SK-N-SH (cell line): ENCODE measurements at regions not wholly inside any gene's neighbourhood (a gene's known extent, or its start where the extent isn't known, plus 50 kb on each side); places are given as distances from the start of the nearest gene placed in this dataset.

Experiments
- CTCF ChIA-PET: fragments of 300-600, 350-600 bp; formaldehyde crosslinking; extraction: SDS; loops from one replicate; lab custom pipeline; 2021; lab: Yijun Ruan, JAX
- POLR2A ChIA-PET: fragments of 350-600 bp; sonication (Branson Sonifier 250); formaldehyde crosslinking; extraction: SDS; loops from one replicate; lab custom pipeline; 2020; ENCODE audit warnings: antibody characterized with exemption, inconsistent platforms; lab: Yijun Ruan, JAX
- DNase-seq: peaks from one replicate; pipeline ENCODE4 v3.0.0; 2012
- H2AFZ ChIP-seq: fragments of 200-600 bp; sonication (generic); 2 replicates; pipeline ENCODE4 v1.8.1; 2016; ENCODE audit warnings: antibody characterized with exemption, mild to moderate bottlenecking, low read depth
- H3F3A ChIP-seq: fragments of 200-600 bp; sonication (generic); replicated peaks from 2 replicates; pipeline ENCODE3; 2016; ENCODE audit warnings: antibody characterized with exemption, mild to moderate bottlenecking; ENCODE audit not compliant: insufficient read depth
- H3K27ac ChIP-seq, 2 experiments: fragments of 200-500 bp in 1 of 2; fragments of 200-600 bp in 1 of 2; sonication (Bioruptor generic) in 1 of 2; sonication (generic), shearing (Covaris generic) in 1 of 2; 2 replicates each; pipeline versions ENCODE4 v1.5.1 to v1.6.1; 2014 to 2016; ENCODE audit warnings: low read depth in 2 of 2, inconsistent platforms in 1 of 2, low read length in 1 of 2, mild to moderate bottlenecking in 1 of 2, mixed read lengths in 1 of 2
- H3K27me3 ChIP-seq: fragments of 200-600 bp; sonication (generic), shearing (Covaris generic); 2 replicates; pipeline ENCODE4 v1.6.1; 2016; ENCODE audit warnings: mixed run types; ENCODE audit not compliant: insufficient read depth
- H3K36me3 ChIP-seq, 2 experiments: fragments of 200-500 bp in 1 of 2; fragments of 200-600 bp in 1 of 2; sonication (Bioruptor generic) in 1 of 2; sonication (generic) in 1 of 2; replicated peaks in 1 of 2; 2 replicates each; pipeline versions ENCODE3 to v1.5.1; 2014 to 2016; ENCODE audit warnings: low read length in 1 of 2, mild to moderate bottlenecking in 1 of 2; ENCODE audit not compliant: insufficient read depth in 2 of 2, control insufficient read depth in 1 of 2
- H3K4me1 ChIP-seq, 2 experiments: fragments of 200-500 bp in 1 of 2; fragments of 200-600 bp in 1 of 2; sonication (Bioruptor generic) in 1 of 2; sonication (generic), shearing (Covaris generic) in 1 of 2; 2 replicates each; pipeline versions ENCODE4 v1.5.1 to v1.6.1; 2014 to 2016; ENCODE audit warnings: low read depth in 1 of 2, low read length in 1 of 2, mixed run types in 1 of 2; ENCODE audit not compliant: insufficient read depth in 2 of 2, control insufficient read depth in 1 of 2
- H3K4me2 ChIP-seq: fragments of 200-600 bp; sonication (generic), shearing (Covaris generic); 2 replicates; pipeline ENCODE4 v1.6.1; 2017; ENCODE audit warnings: mixed run types
- H3K4me3 ChIP-seq, 2 experiments: fragments of 200-500 bp in 1 of 2; fragments of 200-600 bp in 1 of 2; sonication (Bioruptor generic) in 1 of 2; sonication (generic), shearing (Covaris generic) in 1 of 2; 2 replicates each; pipeline versions ENCODE4 v1.5.1 to v1.8.1; 2014 to 2016; ENCODE audit warnings: low read depth in 2 of 2, inconsistent platforms in 1 of 2, low read length in 1 of 2, mild to moderate bottlenecking in 1 of 2, mixed read lengths in 1 of 2, moderate library complexity in 1 of 2
- H3K79me2 ChIP-seq: fragments of 200-600 bp; sonication (generic); 2 replicates; pipeline ENCODE4 v1.8.1; 2017; ENCODE audit warnings: mild to moderate bottlenecking; ENCODE audit not compliant: insufficient read depth
- H3K9ac ChIP-seq: fragments of 200-600 bp; sonication (generic); 2 replicates; pipeline ENCODE4 v1.6.1; 2017; ENCODE audit warnings: mixed run types
- H3K9me2 ChIP-seq: fragments of 200-600 bp; sonication (generic); 2 replicates; pipeline ENCODE4 v1.6.1; 2017; ENCODE audit warnings: mixed run types
- H3K9me3 ChIP-seq: fragments of 200-600 bp; sonication (generic); 2 replicates; pipeline ENCODE4 v1.6.1; 2017; ENCODE audit warnings: mixed run types, mild to moderate bottlenecking, moderate library complexity
- H4K20me1 ChIP-seq: fragments of 200-600 bp; sonication (generic); 2 replicates; pipeline ENCODE4 v1.6.1; 2017; ENCODE audit warnings: mild to moderate bottlenecking, mixed run types; ENCODE audit not compliant: insufficient read depth
- CHD2 ChIP-seq: fragments of 150-350 bp; IDR thresholded peaks from 2 replicates; pipeline ENCODE4 v1.6.1; 2018; ENCODE audit warnings: low read length; ENCODE audit not compliant: partially characterized antibody
- EP300 ChIP-seq, 2 experiments: IDR thresholded peaks; 2 replicates each; pipeline versions ENCODE4 v1.4.0 to v1.6.1; 2012; ENCODE audit warnings: borderline replicate concordance in 1 of 2, low read depth in 1 of 2, low read length in 1 of 2
- EZH2phosphoT487 ChIP-seq: fragments of 200-600 bp; sonication (generic); IDR thresholded peaks from 2 replicates; pipeline ENCODE4 v1.6.1; 2017; ENCODE audit warnings: low read depth, mixed run types, mild to moderate bottlenecking, antibody characterized with exemption, moderate library complexity, borderline replicate concordance
- FOSL2 ChIP-seq: IDR thresholded peaks from 2 replicates; pipeline ENCODE4 v1.4.0; 2012; ENCODE audit warnings: low read depth, mild to moderate bottlenecking, moderate library complexity, borderline replicate concordance
- FOXJ3 ChIP-seq: sonication (generic); formaldehyde crosslinking; IDR thresholded peaks from 2 replicates; pipeline ENCODE4 v1.5.1; 2020; ENCODE audit warnings: mild to moderate bottlenecking, missing genetic modification reagents
- GATA2 ChIP-seq: sonication (generic); formaldehyde crosslinking; IDR thresholded peaks from 2 replicates; pipeline ENCODE4 v1.5.0; 2020; ENCODE audit warnings: mild to moderate bottlenecking, missing genetic modification reagents
- IRF3 ChIP-seq: fragments of 150-350 bp; IDR thresholded peaks from 2 replicates; pipeline ENCODE4 v1.6.1; 2016; ENCODE audit warnings: mild to moderate bottlenecking, low read depth, low read length
- JUND ChIP-seq: IDR thresholded peaks from 2 replicates; pipeline ENCODE4 v1.4.0; 2012
- MEF2A ChIP-seq: IDR thresholded peaks from 2 replicates; pipeline ENCODE4 v1.4.0; 2012; ENCODE audit warnings: low read depth, borderline replicate concordance
- NFIC ChIP-seq: IDR thresholded peaks from 2 replicates; pipeline ENCODE4 v1.4.0; 2012; ENCODE audit warnings: borderline replicate concordance
- POLR2AphosphoS5 ChIP-seq: IDR thresholded peaks from 2 replicates; pipeline ENCODE4 v1.6.1; 2012; ENCODE audit warnings: low read depth, low read length
- RAD21 ChIP-seq: IDR thresholded peaks from 2 replicates; pipeline ENCODE4 v1.6.1; 2012; ENCODE audit warnings: mild to moderate bottlenecking, low read length
- RXRA ChIP-seq: IDR thresholded peaks from 2 replicates; pipeline ENCODE4 v1.4.0; 2012; ENCODE audit warnings: low read depth, mild to moderate bottlenecking, borderline replicate concordance
- SMC3 ChIP-seq: IDR thresholded peaks from 2 replicates; pipeline ENCODE4 v1.6.1; 2012; ENCODE audit warnings: low read depth, low read length, improper control_type of control experiment
- TEAD4 ChIP-seq: IDR thresholded peaks from 2 replicates; pipeline ENCODE4 v1.4.0; 2012; ENCODE audit warnings: mild to moderate bottlenecking, borderline replicate concordance; ENCODE audit not compliant: insufficient read depth
- YY1 ChIP-seq: IDR thresholded peaks from 2 replicates; pipeline ENCODE4 v1.4.0; 2012; ENCODE audit warnings: low read depth, mild to moderate bottlenecking
- WGBS: methylation state at CpG from one replicate; pipeline ENCODE4 v1.1.6; 2017; ENCODE audit warnings: low lambda C conversion rate; 5-methylcytosine and 5-hydroxymethylcytosine counted together
- TF ChIP-seq, protein P1 (sequence below): IDR thresholded peaks from 2 replicates; pipeline ENCODE4 v1.4.0; 2012; ENCODE audit warnings: low read depth, borderline replicate concordance
- TF ChIP-seq, protein P2 (sequence below): IDR thresholded peaks from 2 replicates; pipeline ENCODE4 v1.4.0; 2012; ENCODE audit warnings: low read depth
- TF ChIP-seq, protein P3 (sequence below): IDR thresholded peaks from 2 replicates; pipeline ENCODE4 v1.6.1; 2012; ENCODE audit warnings: mild to moderate bottlenecking, low read depth, low read length, moderate library complexity

GRCh38 chr2:22690096-22690495 is 694.9 kb upstream of the KLHL29 start:
- H3K9ac ChIP-seq: no peak overlapping the region
- H3K4me1 ChIP-seq: no peaks in the 10 kb centered on the region
- no peaks in the 10 kb centered on the region for H4K20me1 ChIP-seq
- no peak for DNase-seq
- H3K27ac ChIP-seq: no peak overlapping the region
- H3K27me3 ChIP-seq: no peaks in the 10 kb centered on the region
- no peak overlapping the region for H2AFZ ChIP-seq
- no peaks in the 10 kb centered on the region for H3K9me2 ChIP-seq
- 29% methylated on average over 1 of the region's 1 CpG for WGBS
- H3K9me3 ChIP-seq: no peaks in the 10 kb centered on the region
- no peaks in the 10 kb centered on the region for H3K36me3 ChIP-seq
- CTCF ChIA-PET: interaction anchor here (1.5 kb wide), 1 partner anchor 27 kb away, joined by 3 read pairs; no protein-coding TSS in a partner anchor
- no peaks in the 10 kb centered on the region for H3F3A ChIP-seq
- H3K4me2 ChIP-seq: no peak overlapping the region
- TF ChIP-seq, protein P1, sequence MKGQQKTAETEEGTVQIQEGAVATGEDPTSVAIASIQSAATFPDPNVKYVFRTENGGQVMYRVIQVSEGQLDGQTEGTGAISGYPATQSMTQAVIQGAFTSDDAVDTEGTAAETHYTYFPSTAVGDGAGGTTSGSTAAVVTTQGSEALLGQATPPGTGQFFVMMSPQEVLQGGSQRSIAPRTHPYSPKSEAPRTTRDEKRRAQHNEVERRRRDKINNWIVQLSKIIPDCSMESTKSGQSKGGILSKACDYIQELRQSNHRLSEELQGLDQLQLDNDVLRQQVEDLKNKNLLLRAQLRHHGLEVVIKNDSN: no peak
- TF ChIP-seq, protein P2, sequence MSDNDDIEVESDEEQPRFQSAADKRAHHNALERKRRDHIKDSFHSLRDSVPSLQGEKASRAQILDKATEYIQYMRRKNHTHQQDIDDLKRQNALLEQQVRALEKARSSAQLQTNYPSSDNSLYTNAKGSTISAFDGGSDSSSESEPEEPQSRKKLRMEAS: no peak
- no peak for TF ChIP-seq JUND
- TF ChIP-seq FOXJ3 (CRISPR knock-in tag): no peak
- no peak for TF ChIP-seq SMC3
- TF ChIP-seq EZH2phosphoT487: no peak
- no peak for TF ChIP-seq IRF3
- TF ChIP-seq NFIC: no peak
- TF ChIP-seq YY1: no peak
- no peak for TF ChIP-seq TEAD4
- TF ChIP-seq, protein P3, sequence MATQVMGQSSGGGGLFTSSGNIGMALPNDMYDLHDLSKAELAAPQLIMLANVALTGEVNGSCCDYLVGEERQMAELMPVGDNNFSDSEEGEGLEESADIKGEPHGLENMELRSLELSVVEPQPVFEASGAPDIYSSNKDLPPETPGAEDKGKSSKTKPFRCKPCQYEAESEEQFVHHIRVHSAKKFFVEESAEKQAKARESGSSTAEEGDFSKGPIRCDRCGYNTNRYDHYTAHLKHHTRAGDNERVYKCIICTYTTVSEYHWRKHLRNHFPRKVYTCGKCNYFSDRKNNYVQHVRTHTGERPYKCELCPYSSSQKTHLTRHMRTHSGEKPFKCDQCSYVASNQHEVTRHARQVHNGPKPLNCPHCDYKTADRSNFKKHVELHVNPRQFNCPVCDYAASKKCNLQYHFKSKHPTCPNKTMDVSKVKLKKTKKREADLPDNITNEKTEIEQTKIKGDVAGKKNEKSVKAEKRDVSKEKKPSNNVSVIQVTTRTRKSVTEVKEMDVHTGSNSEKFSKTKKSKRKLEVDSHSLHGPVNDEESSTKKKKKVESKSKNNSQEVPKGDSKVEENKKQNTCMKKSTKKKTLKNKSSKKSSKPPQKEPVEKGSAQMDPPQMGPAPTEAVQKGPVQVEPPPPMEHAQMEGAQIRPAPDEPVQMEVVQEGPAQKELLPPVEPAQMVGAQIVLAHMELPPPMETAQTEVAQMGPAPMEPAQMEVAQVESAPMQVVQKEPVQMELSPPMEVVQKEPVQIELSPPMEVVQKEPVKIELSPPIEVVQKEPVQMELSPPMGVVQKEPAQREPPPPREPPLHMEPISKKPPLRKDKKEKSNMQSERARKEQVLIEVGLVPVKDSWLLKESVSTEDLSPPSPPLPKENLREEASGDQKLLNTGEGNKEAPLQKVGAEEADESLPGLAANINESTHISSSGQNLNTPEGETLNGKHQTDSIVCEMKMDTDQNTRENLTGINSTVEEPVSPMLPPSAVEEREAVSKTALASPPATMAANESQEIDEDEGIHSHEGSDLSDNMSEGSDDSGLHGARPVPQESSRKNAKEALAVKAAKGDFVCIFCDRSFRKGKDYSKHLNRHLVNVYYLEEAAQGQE: no peak
- TF ChIP-seq RAD21: no peak
- no peaks in the 10 kb centered on the region for H3K79me2 ChIP-seq
- POLR2A ChIA-PET: no interaction called here
- no peak overlapping the region for H3K4me3 ChIP-seq

DNA sequence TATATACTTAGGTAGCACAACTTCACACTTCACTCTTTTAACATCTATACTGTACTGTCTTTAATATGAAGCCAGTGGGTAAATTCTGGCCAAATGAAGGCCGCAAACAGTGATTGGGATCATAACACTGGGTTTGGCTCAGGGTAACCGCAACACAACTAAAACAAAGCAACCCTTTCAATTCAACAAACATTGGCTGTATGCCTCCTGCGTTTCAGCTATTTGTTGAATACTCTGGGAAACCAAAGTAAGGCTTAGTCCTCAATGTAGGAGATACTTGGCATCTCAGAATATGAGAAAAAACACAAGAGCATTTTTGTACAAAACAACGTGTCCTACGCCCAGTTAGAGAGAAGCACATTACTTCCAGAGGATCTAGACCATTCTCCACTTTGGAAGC is 693.3 kb upstream of the KLHL29 start:
- CTCF ChIA-PET: interaction anchor here (0.6 to 1.1 kb wide), 2 partner anchors 112 to 713 kb away, joined by 3 read pairs; no protein-coding TSS in a partner anchor
- Histone ChIP-seq H3K9ac (no peak overlapping the region), H3K79me2 (no peaks in the 10 kb centered on the region), H3F3A (no peaks in the 10 kb centered on the region), H3K27ac (no peak overlapping the region), H2AFZ (no peak overlapping the region), H3K9me3 (no peaks in the 10 kb centered on the region), H3K27me3 (no peaks in the 10 kb centered on the region), H3K36me3 (no peaks in the 10 kb centered on the region), H3K4me1 (no peaks in the 10 kb centered on the region), H4K20me1 (no peaks in the 10 kb centered on the region), H3K4me2 (no peak overlapping the region), H3K9me2 (no peaks in the 10 kb centered on the region), H3K4me3 (no peak overlapping the region)
- no peak for TF ChIP-seq CHD2
- no peak for TF ChIP-seq TEAD4
- TF ChIP-seq EP300 (IDR thresholded peaks at IDR 0.05; ENCODE audit: borderline replicate concordance in 1 of 2, low read depth in 1 of 2, low read length in 1 of 2): no peak
- no peak for TF ChIP-seq GATA2
- no peak for TF ChIP-seq RXRA
- TF ChIP-seq POLR2AphosphoS5: no peak
- TF ChIP-seq, protein P2: no peak
- TF ChIP-seq, protein P1: no peak
- TF ChIP-seq FOXJ3 (CRISPR knock-in tag): no peak
- TF ChIP-seq MEF2A: no peak
- no peak for TF ChIP-seq FOSL2
- DNase-seq: no peak
- WGBS: 24% methylated on average over 5 of the region's 5 CpGs
- POLR2A ChIA-PET: no interaction called here
